SH-SY5Y (cell line): ENCODE measurements at regions not wholly inside any gene's neighbourhood (a gene's known extent, or its start where the extent isn't known, plus 50 kb on each side); places are given as distances from the start of the nearest gene placed in this dataset.

Source experiments
- GATA2 ChIP-seq: IDR thresholded peaks from 2 replicates; pipeline ENCODE4 v1.6.1; 2011; ENCODE audit warnings: mild to moderate bottlenecking, low read depth, low read length
- GATA3 ChIP-seq: IDR thresholded peaks from 2 replicates; pipeline ENCODE4 v1.6.1; 2011; ENCODE audit warnings: low read depth, mild to moderate bottlenecking, low read length, moderate library complexity

DNA sequence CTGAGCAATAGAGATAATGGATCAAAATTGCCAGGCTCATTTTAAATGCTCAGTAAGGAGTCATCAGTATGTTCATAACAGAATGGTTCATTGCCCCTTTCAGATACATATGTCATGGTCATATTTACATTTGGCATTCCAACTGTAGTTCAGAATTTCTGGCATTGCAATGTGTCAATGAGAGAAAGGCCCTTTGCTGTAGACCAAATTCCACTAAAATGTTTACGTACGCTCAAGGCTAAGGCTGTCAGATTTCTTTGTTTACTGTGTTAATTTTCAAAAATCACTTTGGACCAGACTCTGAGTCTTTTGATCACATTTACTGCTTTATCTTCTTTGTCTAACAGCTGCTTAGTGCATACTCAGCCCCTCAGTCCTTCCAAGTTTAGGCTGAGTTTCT is 213.5 kb downstream of the PIK3C3 start:
- TF ChIP-seq GATA3 (no peak), GATA2 (no peak)
